ENCODE measurements at regions not wholly inside any gene's neighbourhood (a gene's known extent, or its start where the extent isn't known, plus 50 kb on each side); places are given as distances from the start of the nearest gene placed in this dataset.

DNA sequence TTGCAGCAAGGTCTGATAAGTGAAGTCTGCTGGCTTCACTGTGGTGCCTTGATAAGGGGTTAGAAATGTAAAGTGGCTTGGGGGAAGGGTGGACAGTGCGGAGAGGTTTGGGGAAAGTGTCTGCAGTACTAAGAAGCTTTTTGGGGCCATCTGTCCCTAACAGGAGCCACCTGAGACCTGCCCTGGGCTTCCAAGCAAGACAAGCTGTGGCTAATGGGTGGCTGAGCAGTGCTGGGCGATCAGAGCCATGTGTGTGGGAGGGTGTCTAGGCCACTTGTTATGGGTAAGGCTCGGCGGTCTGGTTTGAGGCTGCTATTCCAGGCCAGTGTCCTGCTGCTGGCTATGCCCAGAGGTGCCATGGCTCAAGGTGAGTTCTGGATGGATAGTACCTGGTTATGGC is 185.4 kb upstream of the MTMR8 start:
- Histone ChIP-seq H3K18ac (ENCODE audit: insufficient read length, low read depth, low read length) (no peak overlapping the region), H3K27me3 (ENCODE audit: insufficient read depth, low read length) (no peaks in the 10 kb centered on the region), H4K20me1 (ENCODE audit: control insufficient read depth, insufficient read depth, insufficient read length) (no peaks in the 10 kb centered on the region), H3K79me2 (ENCODE audit: insufficient read depth, low read length) (no peaks in the 10 kb centered on the region), H2BK120ac (ENCODE audit: low read depth, low read length, poor library complexity, severe bottlenecking) (no peak overlapping the region), H3K23me2 (ENCODE audit: insufficient read length, low read depth, low read length, poor library complexity, severe bottlenecking) (no peaks in the 10 kb centered on the region), H2BK12ac (ENCODE audit: insufficient read length, low read depth, low read length) (no peak overlapping the region), H3K4me1 (ENCODE audit: insufficient read depth, low read length) (no peaks in the 10 kb centered on the region), H4K8ac (replicated peaks; ENCODE audit: insufficient read length, low read depth, low read length) (no peak overlapping the region), H3K9ac (ENCODE audit: extremely low read depth, insufficient read length, low read length) (no peak overlapping the region), H2AK5ac (ENCODE audit: insufficient read length, low read length) (no peak overlapping the region), H2BK15ac (ENCODE audit: low read depth, low read length) (no peak overlapping the region), H3K27ac (ENCODE audit: insufficient read length, low read depth, low read length) (no peak overlapping the region), H4K5ac (ENCODE audit: insufficient read length, low read depth, low read length) (no peak overlapping the region), H3K23ac (ENCODE audit: insufficient read length, low read depth, low read length) (no peak overlapping the region), H3K56ac (ENCODE audit: insufficient read length, low read depth, low read length) (no peak overlapping the region), H2BK5ac (ENCODE audit: insufficient read length, low read length) (no peak overlapping the region), H4K91ac (ENCODE audit: insufficient read length, low read depth, low read length) (no peak overlapping the region), H3K9me3 (ENCODE audit: control insufficient read depth, low read depth, low read length) (peaks cover 33% of the 10 kb centered on the region), H3K79me1 (ENCODE audit: insufficient read depth, low read depth, low read length, poor library complexity, severe bottlenecking) (no peaks in the 10 kb centered on the region), H2BK20ac (ENCODE audit: low read depth, low read length, poor library complexity, severe bottlenecking) (no peak overlapping the region), H3T11ph (ENCODE audit: low read length) (no peak overlapping the region), H3K4ac (ENCODE audit: low read depth, low read length) (no peak overlapping the region), H3K4me2 (ENCODE audit: insufficient read depth, insufficient read length, low read length) (no peak overlapping the region), H2AFZ (ENCODE audit: low read length) (no peak overlapping the region), H3K14ac (ENCODE audit: insufficient read depth, low read length) (no peak overlapping the region)
- Mint-ChIP-seq H3K27ac (no peak overlapping the region; a peak in 1 of 7 replicates), H3K27me3 (ENCODE audit: low read depth) (no peaks in the 10 kb centered on the region; the same call in 1 of the 2 replicates), H3K36me3 (ENCODE audit: insufficient read depth in 1 of 3, low read depth in 3 of 3) (peaks cover 3 to 11% (median 8%) of the 10 kb centered on the region in 3 experiments; a peak in 5 of 7 replicates), H3K9me3 (peaks cover 68 to 71% of the 10 kb centered on the region in 2 experiments), H3K4me3 (peak overlapping the region in 1 of 2 experiments; percentile 16; a peak in 1 of 5 replicates), H3K4me1 (peaks cover 7 to 11% of the 10 kb centered on the region in 2 experiments)
- WGBS (ENCODE audit: extremely low coverage, insufficient read length, low lambda C conversion rate), result no CpG with 5 or more reads among the region's 4 CpGs
- TF ChIP-seq, protein P1, sequence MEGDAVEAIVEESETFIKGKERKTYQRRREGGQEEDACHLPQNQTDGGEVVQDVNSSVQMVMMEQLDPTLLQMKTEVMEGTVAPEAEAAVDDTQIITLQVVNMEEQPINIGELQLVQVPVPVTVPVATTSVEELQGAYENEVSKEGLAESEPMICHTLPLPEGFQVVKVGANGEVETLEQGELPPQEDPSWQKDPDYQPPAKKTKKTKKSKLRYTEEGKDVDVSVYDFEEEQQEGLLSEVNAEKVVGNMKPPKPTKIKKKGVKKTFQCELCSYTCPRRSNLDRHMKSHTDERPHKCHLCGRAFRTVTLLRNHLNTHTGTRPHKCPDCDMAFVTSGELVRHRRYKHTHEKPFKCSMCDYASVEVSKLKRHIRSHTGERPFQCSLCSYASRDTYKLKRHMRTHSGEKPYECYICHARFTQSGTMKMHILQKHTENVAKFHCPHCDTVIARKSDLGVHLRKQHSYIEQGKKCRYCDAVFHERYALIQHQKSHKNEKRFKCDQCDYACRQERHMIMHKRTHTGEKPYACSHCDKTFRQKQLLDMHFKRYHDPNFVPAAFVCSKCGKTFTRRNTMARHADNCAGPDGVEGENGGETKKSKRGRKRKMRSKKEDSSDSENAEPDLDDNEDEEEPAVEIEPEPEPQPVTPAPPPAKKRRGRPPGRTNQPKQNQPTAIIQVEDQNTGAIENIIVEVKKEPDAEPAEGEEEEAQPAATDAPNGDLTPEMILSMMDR (conservative IDR thresholded peaks at IDR 0.05), result no peak
- DNase-seq, result no peak
